HG03025 (cell line): ENCODE measurements at regions not wholly inside any gene's neighbourhood (a gene's known extent, or its start where the extent isn't known, plus 50 kb on each side); places are given as distances from the start of the nearest gene placed in this dataset.

Source experiments
- ATAC-seq: cut with Tn5 transposase; IDR thresholded peaks from one replicate; pipeline ENCODE4 v1.9.1; 2021; ENCODE audit warnings: mild to moderate bottlenecking, moderate library complexity; ENCODE audit not compliant: unreplicated experiment, low FRiP score

DNA sequence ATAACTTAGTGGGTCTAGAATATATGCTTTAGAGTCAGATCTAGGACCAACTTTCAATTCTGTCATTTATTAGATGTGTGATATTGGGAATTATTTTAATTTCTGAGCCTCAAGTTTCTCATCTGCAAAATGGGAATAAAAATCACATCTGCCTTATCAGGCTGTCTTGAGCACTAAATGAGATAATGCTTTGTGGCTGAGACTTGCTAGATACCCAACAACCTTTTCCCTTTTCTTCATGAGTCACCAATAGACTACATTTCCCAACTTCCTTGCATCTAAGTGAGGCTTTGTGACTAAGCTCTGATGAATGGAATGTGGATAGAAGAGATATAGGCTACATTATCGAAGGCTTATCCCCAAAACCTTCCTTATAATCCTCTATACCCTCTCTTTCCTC is 220.7 kb upstream of the SESN3 start:
- no peak for ATAC-seq

DNA sequence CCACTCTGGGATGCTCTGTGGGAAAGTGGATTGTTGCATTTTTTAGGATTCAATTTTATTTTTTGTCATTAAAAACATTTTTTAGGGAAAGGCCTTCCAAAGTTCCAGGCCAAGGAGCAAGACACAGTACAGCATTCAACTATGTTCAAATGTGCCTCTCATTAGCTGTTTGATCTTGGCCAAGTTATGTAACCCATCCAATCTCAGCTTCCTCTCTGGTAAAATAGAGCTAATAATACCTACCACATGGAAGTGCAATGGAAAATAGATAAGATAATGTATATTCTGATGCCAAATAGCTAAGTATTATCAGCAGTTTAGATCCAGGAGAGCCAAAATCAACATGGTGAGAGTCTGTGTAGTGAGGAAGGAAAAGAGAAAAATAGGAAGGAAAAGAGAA is 220.3 kb upstream of the SESN3 start:
- no peak for ATAC-seq

DNA sequence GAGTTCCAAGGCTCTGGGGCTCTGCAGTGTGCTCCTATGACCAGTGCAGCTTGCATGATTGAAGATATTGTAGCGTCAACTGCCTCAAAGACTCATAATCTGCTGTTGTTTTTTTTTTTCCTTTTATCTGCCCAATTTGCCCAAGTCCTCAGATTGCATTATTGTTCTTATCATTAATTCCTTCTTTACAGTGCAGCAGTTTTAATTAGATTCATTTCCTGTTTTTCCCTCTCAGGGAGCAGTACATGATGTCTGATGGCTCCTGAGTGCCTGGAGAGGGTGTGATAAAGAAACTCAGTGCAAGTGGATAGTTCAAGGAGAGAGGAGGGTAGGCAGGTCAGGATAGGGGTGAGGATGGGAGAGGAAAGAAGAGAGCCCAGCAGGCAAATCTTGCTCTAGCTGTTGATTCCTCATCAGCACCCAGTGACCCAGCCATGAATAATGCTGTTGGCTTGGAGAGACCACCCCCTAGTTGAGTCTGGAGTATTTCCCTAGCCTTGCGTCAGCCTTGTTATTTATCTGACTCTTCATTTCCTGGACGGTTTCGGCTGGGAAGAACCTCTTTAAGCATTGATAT is 219.6 kb upstream of the SESN3 start:
- ATAC-seq: no peak

DNA sequence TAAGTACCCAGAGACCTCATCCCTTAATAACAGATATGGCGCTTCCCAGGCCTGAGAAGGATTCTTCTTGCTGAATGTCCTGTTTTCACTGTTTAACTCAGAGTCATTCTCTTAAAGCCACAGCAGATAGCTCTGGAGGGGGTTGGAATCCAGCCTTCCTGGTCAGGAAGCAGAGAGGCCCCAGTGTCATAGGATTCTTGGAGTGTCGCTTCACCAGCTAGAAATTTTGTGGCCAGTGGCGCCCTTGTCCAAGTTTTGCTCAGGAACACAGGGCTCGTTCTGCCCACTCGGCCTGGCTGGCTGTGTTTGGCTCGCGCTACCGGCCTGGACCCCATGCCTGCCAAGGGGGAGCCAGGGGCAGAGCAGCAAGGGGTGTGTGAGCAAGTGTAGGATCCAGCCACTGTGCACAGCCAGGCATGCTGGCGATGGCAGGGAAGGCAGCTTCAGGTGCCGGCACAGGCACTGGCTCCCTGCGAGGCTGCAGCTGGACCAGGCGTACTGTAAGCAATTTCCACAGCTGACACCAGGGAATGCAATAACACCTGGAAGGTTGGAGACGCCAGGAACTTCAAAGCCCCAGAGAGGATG is 214.8 kb upstream of the SESN3 start:
- ATAC-seq: no peak

DNA sequence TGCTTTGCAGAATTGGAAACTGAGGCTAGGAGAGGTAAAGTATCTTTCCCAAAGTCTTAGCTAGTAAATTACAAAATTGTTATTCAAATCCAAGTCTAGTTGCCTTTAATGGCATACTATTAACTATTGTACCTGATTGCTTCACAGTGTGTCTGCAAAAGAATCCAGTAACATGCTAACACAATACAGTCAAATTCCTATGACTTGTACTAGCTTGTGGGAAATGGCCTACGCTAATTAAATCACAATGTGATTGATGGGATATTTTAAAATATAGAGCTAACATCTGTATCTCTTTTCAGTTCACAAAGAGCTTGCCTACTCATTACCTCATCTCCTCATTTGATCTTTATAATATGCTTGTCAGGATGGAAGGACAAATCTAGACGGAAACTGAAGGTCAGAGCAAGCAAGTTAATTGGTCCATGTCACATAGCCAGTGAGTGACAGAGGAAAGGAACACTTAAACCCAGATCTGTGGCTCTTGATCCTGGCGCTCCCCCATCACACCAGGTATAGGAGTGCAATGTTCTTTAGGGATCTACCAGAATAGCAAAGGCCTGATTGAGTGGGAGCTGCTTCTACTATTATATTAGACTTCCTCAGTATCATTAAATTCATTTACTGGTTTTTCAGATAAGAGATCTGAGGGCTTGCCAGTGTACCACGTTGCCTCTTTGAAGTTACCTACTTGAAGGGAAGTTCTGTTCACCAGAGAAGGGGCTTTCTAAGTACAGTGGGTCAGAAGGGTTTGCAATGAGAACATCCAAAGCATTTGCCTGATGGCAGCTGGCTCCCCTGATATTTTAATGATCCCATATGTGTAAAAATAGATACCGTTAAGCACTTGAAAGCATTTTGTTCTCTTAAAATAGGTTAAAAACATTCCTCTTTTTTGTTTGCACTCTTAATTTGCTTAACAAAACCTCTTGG is 213.6 kb upstream of the SESN3 start:
- no peak for ATAC-seq

DNA sequence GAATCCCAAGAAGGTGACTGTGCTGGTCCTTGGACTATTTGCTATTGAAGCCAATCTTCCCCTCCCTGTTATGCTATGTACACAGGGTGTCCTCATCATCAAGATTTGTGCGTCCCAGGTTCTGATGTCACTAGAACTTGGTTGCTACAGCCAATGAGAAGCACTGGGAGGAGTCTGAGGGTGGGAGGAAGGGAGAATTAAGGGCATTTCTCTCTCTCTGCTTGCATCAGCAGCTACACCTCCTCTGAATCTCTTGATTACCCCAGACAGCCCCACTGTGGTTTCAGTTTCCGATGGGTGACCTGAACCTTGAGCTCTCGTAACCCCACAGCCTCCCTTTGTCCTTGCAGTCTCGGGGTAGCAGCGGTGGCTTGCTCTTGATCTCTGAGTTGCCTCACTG is 212.4 kb upstream of the SESN3 start:
- no peak for ATAC-seq

DNA sequence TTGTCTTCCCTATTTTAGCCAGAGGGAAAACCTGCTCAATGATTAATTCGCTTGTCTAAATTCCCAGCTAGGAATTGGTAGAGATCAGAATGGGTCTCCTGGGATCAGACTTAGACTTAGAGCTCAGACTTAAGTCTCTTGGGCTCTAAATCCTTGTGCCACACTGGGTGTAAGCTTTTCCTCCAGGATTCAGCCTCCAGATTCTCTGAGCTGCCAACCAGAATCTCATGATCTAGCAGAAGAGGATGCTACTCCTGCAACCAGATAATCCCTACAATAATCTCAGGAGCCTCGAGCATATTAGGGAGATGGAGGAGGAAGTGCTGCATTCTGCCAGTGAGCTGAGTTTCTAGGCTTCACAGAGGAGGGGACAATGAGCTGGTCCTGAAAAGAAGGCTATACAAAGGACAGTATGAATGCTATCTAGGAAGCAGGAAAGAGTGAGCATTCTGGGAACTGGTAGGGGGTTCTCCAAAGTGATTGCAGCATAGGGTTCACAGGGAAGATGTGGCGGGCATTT is 211.6 kb upstream of the SESN3 start:
- ATAC-seq: no peak

DNA sequence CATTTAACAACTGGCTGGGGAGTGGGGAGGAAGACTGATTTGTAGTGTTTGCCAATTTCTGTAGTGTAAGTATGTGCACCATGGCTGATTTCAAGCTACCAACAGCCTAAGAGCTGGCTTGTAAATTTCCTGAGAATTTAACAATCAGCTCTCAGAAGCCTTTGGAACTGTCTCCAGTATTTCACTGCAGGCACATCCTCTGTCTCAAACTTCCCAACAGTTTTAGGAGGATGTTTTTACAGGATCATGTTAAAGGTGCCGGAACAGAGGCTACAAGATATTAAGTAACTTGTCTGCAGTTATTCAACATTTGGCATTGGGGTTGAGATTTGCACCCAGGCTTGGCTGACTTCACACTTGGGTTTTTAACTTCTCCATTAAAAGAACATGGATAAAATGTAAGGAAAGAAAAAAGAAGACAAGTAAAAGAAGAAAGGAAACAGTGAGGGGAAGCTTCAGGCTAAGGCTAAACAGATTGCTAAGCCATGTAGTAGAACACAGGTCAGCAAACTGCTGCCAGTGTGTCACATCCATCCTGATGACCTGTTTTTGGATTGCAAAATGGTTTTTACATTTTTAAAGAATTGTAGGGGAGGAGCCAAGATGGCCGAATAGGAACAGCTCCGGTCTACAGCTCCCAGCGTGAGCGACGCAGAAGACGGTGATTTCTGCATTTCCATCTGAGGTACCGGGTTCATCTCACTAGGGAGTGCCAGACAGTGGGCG is 204.8 kb upstream of the SESN3 start:
- no peak for ATAC-seq

DNA sequence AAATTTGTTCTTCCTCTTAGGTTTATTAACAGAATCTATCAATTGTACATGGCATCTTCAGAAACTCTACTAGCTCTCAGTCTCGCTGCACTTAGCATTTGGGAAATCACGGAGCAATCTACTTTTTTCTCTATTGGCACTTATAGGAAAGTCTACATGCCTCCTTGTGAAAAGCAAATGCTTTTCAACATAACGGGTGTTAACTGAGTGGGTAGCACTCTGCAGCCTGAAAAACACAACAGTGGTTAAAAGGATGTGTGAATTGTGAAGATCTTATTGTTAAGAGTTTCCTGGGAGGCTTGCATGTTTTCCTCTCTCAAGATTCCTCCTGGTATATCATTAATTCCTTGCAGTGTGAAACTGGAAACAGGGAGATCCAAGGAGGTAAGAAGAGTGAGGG is 204.2 kb upstream of the SESN3 start:
- no peak for ATAC-seq

DNA sequence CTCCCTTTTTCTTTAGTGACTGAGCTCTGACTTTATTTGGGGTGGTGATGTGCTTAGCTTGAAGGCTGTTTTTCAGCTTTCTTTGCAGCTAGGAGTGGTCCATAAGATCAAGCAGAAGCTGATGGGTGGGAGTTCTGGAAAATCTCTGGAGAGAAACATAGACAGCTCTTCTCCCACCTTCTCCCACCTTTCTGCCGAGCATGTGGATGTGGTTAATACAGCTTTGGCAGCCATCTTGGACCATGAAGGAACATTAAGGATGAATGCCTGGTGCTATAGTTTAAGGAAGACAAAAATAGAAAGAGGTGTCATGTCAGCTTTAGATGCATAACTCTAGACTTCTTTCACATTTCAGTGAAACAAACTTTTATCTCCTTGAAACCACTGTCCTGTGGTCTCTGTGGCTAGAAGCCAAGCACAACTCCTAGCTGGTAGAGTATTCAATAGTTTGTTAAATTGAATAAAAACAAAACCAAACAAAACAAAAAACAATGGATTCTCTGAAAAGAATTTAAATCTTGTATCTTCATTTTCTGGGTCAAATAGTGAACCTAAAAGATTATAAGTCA is 203.6 kb upstream of the SESN3 start:
- no peak for ATAC-seq

DNA sequence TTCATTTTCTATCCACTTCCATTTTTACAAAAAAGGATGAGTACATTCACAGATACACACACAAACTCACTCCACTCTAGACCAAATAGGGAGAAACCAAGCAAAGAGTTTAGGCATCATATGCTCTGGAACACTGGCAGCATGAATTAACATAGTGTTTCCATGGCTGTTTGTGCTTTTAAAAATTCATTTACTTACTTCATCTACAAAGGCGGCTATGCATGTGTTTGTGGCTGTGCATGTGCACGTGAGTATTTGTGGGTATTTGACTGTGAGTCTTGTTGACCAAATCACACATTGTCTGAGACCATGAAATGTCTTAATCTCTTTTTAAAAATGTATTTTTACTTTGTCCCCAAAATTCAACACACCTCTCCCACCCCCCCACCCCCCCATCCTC is 203.0 kb upstream of the SESN3 start:
- ATAC-seq: no peak

DNA sequence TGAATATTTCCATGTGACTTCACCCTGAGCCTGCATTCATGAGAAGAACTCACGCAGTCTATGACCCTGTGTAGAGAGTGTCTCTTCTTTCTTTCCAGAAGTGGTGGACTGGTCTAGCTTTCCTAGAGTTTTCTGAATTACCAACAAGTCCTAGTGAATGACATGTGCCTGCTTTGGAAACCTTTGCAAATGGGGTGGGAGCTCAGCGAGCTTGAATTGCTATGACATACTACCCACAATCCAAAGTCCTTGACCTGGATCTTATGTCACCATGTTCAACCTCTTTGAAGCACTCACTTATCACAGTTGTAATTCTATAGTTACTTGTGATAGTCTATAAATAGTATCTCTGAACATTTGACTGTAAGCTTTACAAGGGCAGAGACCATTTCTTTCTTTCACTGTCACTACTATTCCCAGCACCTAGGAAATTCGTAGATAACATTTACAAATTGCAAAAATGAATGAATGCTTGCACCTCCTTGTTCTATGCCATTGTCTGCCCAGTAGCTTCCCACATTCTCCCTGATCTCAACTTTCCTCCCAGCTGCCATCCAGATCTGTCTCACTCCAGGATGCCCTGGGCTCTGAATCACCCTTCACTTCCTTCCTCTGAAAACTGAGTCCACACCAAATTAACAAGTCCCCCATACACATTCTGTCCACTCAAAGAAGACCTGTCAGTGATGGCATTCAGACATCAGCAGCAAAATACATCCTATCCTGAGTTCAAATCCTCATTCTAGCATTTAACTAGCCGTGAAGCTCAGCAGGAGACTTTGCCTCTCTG is 201.9 kb upstream of the SESN3 start:
- ATAC-seq: no peak

DNA sequence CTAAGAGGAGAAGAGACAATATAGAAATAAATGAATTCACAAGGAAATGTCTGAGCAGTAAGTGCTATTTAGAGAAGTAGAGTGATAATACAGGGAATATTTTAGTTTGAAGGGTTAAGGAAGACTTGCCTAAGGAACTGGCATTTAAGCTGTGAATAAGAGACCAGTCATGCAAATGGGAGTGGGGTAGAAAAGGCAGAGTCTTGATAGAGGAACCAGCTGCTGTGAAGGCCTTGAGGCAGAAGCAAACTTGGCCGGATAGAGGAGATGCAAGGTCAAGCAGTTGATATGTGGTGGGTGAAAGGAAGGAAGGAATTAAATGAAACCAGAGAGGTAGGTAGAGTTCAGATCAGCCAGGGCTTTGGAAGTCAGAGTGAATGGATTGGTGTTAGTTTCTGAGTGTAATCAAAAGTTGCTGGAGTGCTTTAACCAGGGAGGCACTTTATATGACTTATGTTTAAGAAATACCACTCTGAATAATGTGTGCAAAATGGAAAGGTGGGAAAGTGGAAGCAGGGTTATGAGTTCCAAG is 198.4 kb upstream of the SESN3 start:
- no peak for ATAC-seq

DNA sequence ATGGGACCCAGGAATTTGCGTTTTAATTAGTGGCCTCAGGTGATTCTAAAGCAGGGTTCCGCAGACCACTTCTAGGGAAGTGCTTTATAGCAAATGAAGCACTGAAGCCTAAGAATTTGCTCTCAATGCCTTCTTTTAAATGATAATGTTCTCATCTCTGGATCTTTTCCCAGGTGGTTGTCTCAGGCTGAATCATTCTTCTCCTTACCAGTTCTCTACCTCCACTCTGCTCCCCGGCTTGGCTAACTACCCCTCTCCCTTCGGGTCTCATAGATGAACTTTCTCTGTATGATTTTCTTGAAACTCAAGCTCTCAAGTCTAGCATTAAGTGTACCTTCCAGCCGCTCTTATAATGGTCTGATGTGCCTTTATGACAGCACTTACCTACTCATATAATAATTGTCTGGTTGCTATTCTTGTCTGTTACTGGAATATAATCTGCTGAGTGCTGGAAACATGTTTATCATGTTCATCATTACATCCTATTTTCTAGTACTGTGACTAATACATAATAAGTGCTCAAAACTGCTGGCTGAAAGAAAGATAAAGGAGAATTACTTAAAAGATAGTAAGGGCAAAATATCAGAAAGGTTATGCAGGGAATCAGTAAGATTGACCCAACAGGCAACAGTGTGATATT is 195.9 kb upstream of the SESN3 start:
- no peak for ATAC-seq

DNA sequence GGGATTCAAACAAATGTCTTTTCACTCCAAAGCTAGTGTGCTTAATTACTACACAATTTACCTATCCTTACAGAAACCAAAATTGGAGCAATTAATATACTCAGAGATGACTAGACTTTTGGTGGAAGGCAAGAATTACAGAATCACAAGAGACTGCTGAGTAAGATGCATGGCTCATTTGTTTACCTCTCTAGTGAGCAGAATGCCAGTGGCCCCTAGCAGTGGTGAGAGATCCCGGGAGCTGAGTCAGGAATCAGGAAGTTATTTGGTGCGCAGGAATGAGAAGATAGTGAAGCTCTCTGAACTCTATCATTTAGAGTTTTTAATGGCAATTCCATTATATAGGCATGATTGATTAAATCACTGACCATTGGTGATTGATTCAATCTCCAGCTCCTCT is 188.9 kb upstream of the SESN3 start:
- ATAC-seq: no peak

DNA sequence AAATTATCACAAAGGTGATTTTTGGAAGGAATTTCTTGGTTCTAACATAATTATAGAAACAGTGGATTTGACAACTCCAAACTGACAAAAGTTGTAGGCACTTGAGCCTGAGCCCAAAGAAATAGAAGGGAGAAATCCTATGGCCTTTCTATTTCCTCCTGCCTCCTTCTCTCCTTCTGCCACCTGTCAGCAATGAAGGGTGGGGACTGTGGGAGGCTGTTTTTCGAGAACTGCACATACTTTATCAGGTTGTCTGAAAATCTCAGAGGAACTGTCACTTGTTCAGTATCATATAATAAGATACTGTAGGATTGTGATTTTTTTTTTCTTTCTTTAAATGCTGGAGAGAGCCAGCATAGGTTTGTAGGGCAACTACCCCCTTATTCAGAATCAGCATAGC is 187.9 kb upstream of the SESN3 start:
- no peak for ATAC-seq

DNA sequence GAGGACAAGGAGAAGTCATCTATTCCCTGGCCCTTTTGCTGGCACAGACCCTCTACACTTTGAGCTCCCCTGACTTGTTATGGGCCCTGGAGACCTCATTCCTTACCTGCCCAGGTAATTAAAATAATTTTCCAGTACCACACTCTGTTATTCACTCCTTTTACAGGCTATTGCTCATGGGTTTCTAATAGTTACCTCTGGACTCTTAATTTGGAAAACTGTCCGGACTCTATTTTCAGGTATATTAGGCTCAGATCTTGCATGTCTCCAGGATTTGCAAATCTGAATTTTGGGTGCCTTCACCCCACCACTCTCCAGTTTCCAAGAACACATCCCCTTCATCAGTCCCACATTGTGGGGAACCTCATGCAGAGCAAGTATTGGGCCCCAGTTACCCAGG is 186.8 kb upstream of the SESN3 start:
- ATAC-seq: no peak

DNA sequence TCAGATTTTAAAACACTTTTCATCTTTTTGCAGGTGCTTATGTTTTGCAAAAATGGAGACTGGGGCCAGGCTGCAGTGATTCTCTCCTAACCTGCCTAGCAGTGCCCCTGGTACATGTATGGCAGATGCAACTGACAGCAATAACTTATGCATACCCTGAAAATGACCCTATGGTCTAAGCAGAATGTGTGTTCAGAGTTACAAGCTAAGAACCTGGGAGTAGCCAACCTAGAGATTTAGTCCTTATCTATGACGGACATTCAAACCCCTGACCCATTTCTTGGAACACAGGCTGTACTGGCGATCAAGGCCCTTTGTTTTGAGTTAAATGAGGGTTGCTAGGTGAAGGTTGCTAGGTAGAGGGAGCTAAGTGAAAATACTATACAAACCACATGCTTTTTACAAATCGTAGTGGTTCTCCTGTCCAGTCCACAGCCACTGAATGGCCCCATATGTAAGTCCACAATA is 184.9 kb upstream of the SESN3 start:
- ATAC-seq: no peak

DNA sequence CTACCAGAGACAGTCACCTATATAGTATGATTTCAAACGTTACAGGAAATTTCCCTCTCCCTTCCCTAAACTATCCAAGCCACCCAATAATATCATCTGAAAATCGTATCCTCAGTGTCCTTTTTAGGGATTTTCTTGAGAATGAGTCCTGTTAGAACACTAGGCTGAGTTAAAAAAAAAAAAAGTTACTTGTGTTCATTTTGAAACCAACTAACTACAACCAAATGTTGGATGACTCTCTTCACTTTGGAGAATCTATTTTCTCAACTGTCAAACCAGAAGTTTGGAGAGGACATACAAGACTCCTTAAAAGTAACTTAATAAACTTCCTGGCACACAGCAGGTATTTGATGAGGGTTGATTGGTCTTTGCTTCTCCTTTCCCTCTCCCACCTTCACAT is 183.2 kb upstream of the SESN3 start:
- no peak for ATAC-seq
